Mucosa of descending colon (tissue), 3 donors: ENCODE measurements at regions not wholly inside any gene's neighbourhood (a gene's known extent, or its start where the extent isn't known, plus 50 kb on each side); places are given as distances from the start of the nearest gene placed in this dataset.

Experiments
- ATAC-seq: fragments of 200-7000 bp; cut with Tn5 transposase; one replicate; pipeline ENCODE4 v1.9.1; 2020; ENCODE audit warnings: mild to moderate bottlenecking, moderate library complexity
- DNase-seq, 3 donors: peaks; one replicate each; pipeline ENCODE4 v3.0.0-alpha.2; 2020
- H3K36me3 ChIP-seq: fragments of 200-600 bp; one replicate; pipeline ENCODE4 v1.8.0; 2021; ENCODE audit warnings: low read depth, mild to moderate bottlenecking
- H3K4me1 ChIP-seq: fragments of 200-600 bp; one replicate; pipeline ENCODE4 v1.8.0; 2021; ENCODE audit warnings: low read depth, mild to moderate bottlenecking
- H3K4me3 ChIP-seq: fragments of 200-600 bp; one replicate; pipeline ENCODE4 v1.8.0; 2021; ENCODE audit warnings: mild to moderate bottlenecking
- H3K9me3 ChIP-seq: fragments of 200-600 bp; one replicate; pipeline ENCODE4 v1.8.0; 2021; ENCODE audit warnings: mild to moderate bottlenecking
- CTCF ChIP-seq: fragments of 200-600 bp; IDR thresholded peaks from one replicate; pipeline ENCODE4 v1.8.0; 2022; ENCODE audit warnings: antibody characterized with exemption, mild to moderate bottlenecking
- intact Hi-C, 2 donors: fragments of 100-400 bp; cut with DNase I in 1 of 2; cut with micrococcal nuclease in 1 of 2; formaldehyde crosslinking; loops; one replicate each; pipeline versions ENCODE4 v1.11.0 to v1.11.1; 2022; cut with DNase I, micrococcal nuclease
- donor health status: DM: no; HTN: no; CAD: no; lungs with moderate emphysema.
- donor health status: DM: no; HTN: no; CAD: no.
- donor health status: DM: no; HTN: yes; CAD: no.

GRCh38 chr14:101035466-101036225 is 132.1 kb upstream of the RTL1 start:
- Histone ChIP-seq H3K9me3 (no peaks in the 10 kb centered on the region), H3K4me1 (no peaks in the 10 kb centered on the region), H3K4me3 (no peak overlapping the region), H3K36me3 (no peaks in the 10 kb centered on the region)
- TF ChIP-seq CTCF, result no peak
- intact Hi-C loops, result no loop called here
- ATAC-seq, result no peak
- DNase-seq, result no peak

GRCh38 chr14:101037021-101037817 is 133.7 kb upstream of the RTL1 start:
- DNase-seq (no peak), ATAC-seq (no peak)
- no peaks in the 10 kb centered on the region for H3K9me3 ChIP-seq
- no peaks in the 10 kb centered on the region for H3K36me3 ChIP-seq
- no peaks in the 10 kb centered on the region for H3K4me1 ChIP-seq
- no peak for TF ChIP-seq CTCF
- H3K4me3 ChIP-seq, result no peak overlapping the region
- intact Hi-C loops, result no loop called here

- intact Hi-C loops, result no loop called here
- DNase-seq, result no peak
These were observed 135.7 kb upstream of the RTL1 start for GRCh38 chr14:101039031-101039754.

GRCh38 chr14:101039755-101040138 is 136.2 kb upstream of the RTL1 start:
- no peak for ATAC-seq
- intact Hi-C loops, result no loop called here

More at GRCh38 chr14:101039031-101039754, 135.7 kb upstream of the RTL1 start:
- Histone ChIP-seq H3K9me3 (no peaks in the 10 kb centered on the region), H3K36me3 (no peaks in the 10 kb centered on the region), H3K4me1 (no peaks in the 10 kb centered on the region), H3K4me3 (no peak overlapping the region)
- no peak for ATAC-seq
- no peak for TF ChIP-seq CTCF

More at GRCh38 chr14:101039755-101040138, 136.2 kb upstream of the RTL1 start:
- Histone ChIP-seq H3K4me1 (no peaks in the 10 kb centered on the region), H3K9me3 (no peaks in the 10 kb centered on the region), H3K4me3 (no peak overlapping the region), H3K36me3 (no peaks in the 10 kb centered on the region)
- no peak for TF ChIP-seq CTCF
- no peak for DNase-seq
